Fibroblast of lung (primary cell): ENCODE measurements at regions not wholly inside any gene's neighbourhood (a gene's known extent, or its start where the extent isn't known, plus 50 kb on each side); places are given as distances from the start of the nearest gene placed in this dataset.

Experiments used
- EZH2 ChIP-seq: IDR thresholded peaks from 2 replicates; pipeline ENCODE4 v1.5.1; 2012; ENCODE audit warnings: low read length, control low read depth, mild to moderate bottlenecking; ENCODE audit errors: missing control alignments
- TF ChIP-seq, protein P1 (sequence below), 2 donors: IDR thresholded peaks in 1 of 2; conservative IDR thresholded peaks in 1 of 2; 1 replicate in 1 of 2; 2 replicates in 1 of 2; pipeline ENCODE4 v1.5.1; 2011 to 2012; ENCODE audit warnings: low read length in 2 of 2, control low read depth in 1 of 2, inconsistent platforms in 1 of 2, low read depth in 1 of 2, mild to moderate bottlenecking in 1 of 2

DNA sequence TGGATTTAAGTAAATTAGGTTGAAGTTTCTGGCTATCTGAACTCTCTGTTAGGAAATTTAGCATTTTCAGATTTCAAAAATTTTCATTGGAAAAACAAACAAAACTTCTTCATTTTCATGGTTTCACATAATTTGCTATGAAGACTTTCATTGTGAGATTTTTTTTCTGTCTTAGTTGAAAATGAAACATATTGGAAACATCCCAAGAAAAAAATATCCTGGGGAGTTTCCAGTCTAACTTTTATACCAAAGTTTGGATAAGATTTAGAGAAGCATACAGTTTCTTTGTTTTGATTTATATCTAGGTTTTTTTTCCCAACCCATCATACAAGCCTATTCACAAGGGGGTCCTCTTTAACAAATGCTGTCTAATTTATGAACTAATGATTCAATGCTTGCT lies 300.5 kb upstream of the SEMA3A start:
- no peak for TF ChIP-seq EZH2
- TF ChIP-seq, protein P1, sequence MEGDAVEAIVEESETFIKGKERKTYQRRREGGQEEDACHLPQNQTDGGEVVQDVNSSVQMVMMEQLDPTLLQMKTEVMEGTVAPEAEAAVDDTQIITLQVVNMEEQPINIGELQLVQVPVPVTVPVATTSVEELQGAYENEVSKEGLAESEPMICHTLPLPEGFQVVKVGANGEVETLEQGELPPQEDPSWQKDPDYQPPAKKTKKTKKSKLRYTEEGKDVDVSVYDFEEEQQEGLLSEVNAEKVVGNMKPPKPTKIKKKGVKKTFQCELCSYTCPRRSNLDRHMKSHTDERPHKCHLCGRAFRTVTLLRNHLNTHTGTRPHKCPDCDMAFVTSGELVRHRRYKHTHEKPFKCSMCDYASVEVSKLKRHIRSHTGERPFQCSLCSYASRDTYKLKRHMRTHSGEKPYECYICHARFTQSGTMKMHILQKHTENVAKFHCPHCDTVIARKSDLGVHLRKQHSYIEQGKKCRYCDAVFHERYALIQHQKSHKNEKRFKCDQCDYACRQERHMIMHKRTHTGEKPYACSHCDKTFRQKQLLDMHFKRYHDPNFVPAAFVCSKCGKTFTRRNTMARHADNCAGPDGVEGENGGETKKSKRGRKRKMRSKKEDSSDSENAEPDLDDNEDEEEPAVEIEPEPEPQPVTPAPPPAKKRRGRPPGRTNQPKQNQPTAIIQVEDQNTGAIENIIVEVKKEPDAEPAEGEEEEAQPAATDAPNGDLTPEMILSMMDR (conservative IDR thresholded peaks at IDR 0.05 in 1 of 2, IDR thresholded peaks at IDR 0.05 in 1 of 2; ENCODE audit: low read depth in 1 of 2, low read length in 2 of 2), result no peak
